ENCODE measurements at regions not wholly inside any gene's neighbourhood (a gene's known extent, or its start where the extent isn't known, plus 50 kb on each side); places are given as distances from the start of the nearest gene placed in this dataset.

- TF ChIP-seq CTCF (IDR thresholded peaks at IDR 0.05; ENCODE audit: unreplicated experiment) = no peak
- no peaks in the 10 kb centered on the region for H3K4me1 Mint-ChIP-seq (ENCODE audit: unreplicated experiment)
- no peak overlapping the region for H3K4me3 Mint-ChIP-seq (ENCODE audit: unreplicated experiment)
- no peak for DNase-seq (ENCODE audit: low spot score)
- peaks cover 2% of the 10 kb centered on the region for H3K27me3 Mint-ChIP-seq (ENCODE audit: unreplicated experiment)
- H3K9me3 Mint-ChIP-seq (ENCODE audit: unreplicated experiment) = no peaks in the 10 kb centered on the region
- no peaks in the 10 kb centered on the region for H3K36me3 Mint-ChIP-seq (ENCODE audit: low read depth, unreplicated experiment)
- no peak overlapping the region for H3K27ac Mint-ChIP-seq (ENCODE audit: unreplicated experiment)
Observed at GRCh38 chr6:156559162-156559690, 218.0 kb upstream of the ARID1B start.

- DNase-seq (ENCODE audit: low spot score) = no peak
- no peak overlapping the region for H3K27ac Mint-ChIP-seq (ENCODE audit: unreplicated experiment)
- H3K27me3 Mint-ChIP-seq (ENCODE audit: unreplicated experiment) = peaks cover 2% of the 10 kb centered on the region
- H3K36me3 Mint-ChIP-seq (ENCODE audit: low read depth, unreplicated experiment) = no peaks in the 10 kb centered on the region
- TF ChIP-seq CTCF (IDR thresholded peaks at IDR 0.05; ENCODE audit: unreplicated experiment) = no peak
- H3K4me1 Mint-ChIP-seq (ENCODE audit: unreplicated experiment) = no peaks in the 10 kb centered on the region
- no peak overlapping the region for H3K4me3 Mint-ChIP-seq (ENCODE audit: unreplicated experiment)
- no peaks in the 10 kb centered on the region for H3K9me3 Mint-ChIP-seq (ENCODE audit: unreplicated experiment)
Observed at GRCh38 chr6:156557911-156558259, 219.3 kb upstream of the ARID1B start.

- Mint-ChIP-seq H3K27ac (ENCODE audit: unreplicated experiment) (no peak overlapping the region), H3K4me3 (ENCODE audit: unreplicated experiment) (no peak overlapping the region), H3K36me3 (ENCODE audit: low read depth, unreplicated experiment) (no peaks in the 10 kb centered on the region), H3K9me3 (ENCODE audit: unreplicated experiment) (no peaks in the 10 kb centered on the region), H3K4me1 (ENCODE audit: unreplicated experiment) (no peaks in the 10 kb centered on the region), H3K27me3 (ENCODE audit: unreplicated experiment) (peaks cover 2% of the 10 kb centered on the region)
- DNase-seq (ENCODE audit: low spot score) = no peak
- no peak for TF ChIP-seq CTCF (IDR thresholded peaks at IDR 0.05; ENCODE audit: unreplicated experiment)
Observed at GRCh38 chr6:156557251-156557910, 219.8 kb upstream of the ARID1B start.

GRCh38 chr6:156556811-156557210 is 220.4 kb upstream of the ARID1B start:
- H3K27me3 Mint-ChIP-seq (ENCODE audit: unreplicated experiment) = peaks cover 2% of the 10 kb centered on the region
- no peaks in the 10 kb centered on the region for H3K4me1 Mint-ChIP-seq (ENCODE audit: unreplicated experiment)
- DNase-seq (ENCODE audit: low spot score) = no peak
- H3K9me3 Mint-ChIP-seq (ENCODE audit: unreplicated experiment) = no peaks in the 10 kb centered on the region
- H3K4me3 Mint-ChIP-seq (ENCODE audit: unreplicated experiment) = no peak overlapping the region
- no peaks in the 10 kb centered on the region for H3K36me3 Mint-ChIP-seq (ENCODE audit: low read depth, unreplicated experiment)
- no peak overlapping the region for H3K27ac Mint-ChIP-seq (ENCODE audit: unreplicated experiment)
- no peak for TF ChIP-seq CTCF (IDR thresholded peaks at IDR 0.05; ENCODE audit: unreplicated experiment)

- H3K27ac Mint-ChIP-seq (ENCODE audit: unreplicated experiment) = no peak overlapping the region
Observed at GRCh38 chr6:156555116-156555515, 222.1 kb upstream of the ARID1B start.

More at GRCh38 chr6:156555116-156555515, 222.1 kb upstream of the ARID1B start:
- DNase-seq (ENCODE audit: low spot score) = no peak
- Mint-ChIP-seq H3K4me1 (ENCODE audit: unreplicated experiment) (no peaks in the 10 kb centered on the region), H3K36me3 (ENCODE audit: low read depth, unreplicated experiment) (no peaks in the 10 kb centered on the region), H3K4me3 (ENCODE audit: unreplicated experiment) (no peak overlapping the region), H3K9me3 (ENCODE audit: unreplicated experiment) (no peaks in the 10 kb centered on the region), H3K27me3 (ENCODE audit: unreplicated experiment) (peaks cover 2% of the 10 kb centered on the region)
- no peak for TF ChIP-seq CTCF (IDR thresholded peaks at IDR 0.05; ENCODE audit: unreplicated experiment)

All from endothelial cell (in vitro differentiated cells).